Right renal cortex interstitium (tissue), 3 donors: ENCODE measurements at regions not wholly inside any gene's neighbourhood (a gene's known extent, or its start where the extent isn't known, plus 50 kb on each side); places are given as distances from the start of the nearest gene placed in this dataset.

Experiments used
- DNase-seq, 3 donors: peaks; one replicate each; pipeline ENCODE4 v3.0.0-alpha.2; 2013; ENCODE audit warnings: low read depth in 3 of 3, low spot score in 2 of 3

DNA sequence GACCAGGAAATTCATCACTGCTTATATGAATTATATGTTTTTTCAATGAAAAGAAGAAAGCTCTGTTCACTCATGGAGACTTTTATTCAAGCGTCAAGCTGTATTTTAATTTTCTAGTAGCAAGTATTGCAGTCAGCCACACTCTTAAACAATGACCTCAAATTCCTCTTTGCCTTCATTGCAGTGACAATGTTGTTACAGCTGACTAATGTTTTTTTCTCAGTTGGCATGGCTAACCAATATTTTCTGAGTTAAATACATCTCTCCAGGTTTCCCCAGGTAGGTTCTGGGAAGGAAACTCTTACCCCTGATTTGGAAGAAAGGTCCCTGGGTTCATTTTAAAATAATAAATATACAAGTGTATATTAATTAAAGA, 241.5 kb downstream of the WDR11 start:
- DNase-seq, result no peak

GRCh38 chr10:121096617-121097431, 245.7 kb downstream of the WDR11 start:
- no peak for DNase-seq

GRCh38 chr10:121098211-121098610, 247.0 kb downstream of the WDR11 start:
- DNase-seq, result no peak

DNA sequence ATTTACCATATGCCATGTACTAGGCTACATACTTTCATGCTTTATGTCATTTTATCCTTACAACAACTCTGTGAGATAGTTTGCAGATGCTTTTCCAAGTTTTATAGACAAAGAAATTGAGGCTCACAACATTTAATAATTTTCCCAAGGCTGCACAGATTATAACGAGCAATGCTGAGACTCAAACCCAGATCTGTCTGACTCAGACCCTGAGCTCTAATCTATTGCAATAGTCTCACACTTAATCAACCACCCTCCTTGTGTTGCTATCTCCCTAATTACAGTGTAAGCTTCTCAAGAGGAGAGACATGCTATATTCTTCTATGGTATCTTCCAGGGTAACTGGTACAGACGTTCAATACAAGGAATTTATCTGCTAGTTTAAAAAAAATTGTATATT, 247.6 kb downstream of the WDR11 start:
- DNase-seq, result no peak

- DNase-seq, result no peak
Measured at GRCh38 chr10:121099181-121099580, 248.0 kb downstream of the WDR11 start.

DNA sequence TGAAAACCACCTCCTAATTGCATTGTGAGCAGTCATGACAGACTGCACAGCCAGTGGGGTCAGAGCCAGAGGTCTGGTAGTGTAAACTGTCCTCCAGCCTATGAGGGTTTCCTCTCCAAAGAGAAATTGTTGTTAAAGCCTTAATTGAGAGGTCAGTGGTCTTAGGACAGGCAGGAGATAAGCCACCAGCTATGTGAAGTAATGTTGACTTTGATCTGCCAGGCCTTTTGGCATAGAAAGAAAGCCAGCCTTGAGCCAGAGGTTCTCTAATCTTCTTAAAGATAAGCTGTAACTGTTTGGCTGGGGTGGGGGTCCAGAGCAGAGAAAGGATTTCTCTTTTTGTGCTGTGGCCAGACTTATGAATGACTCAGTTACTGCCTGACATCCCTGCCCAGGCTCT, 248.4 kb downstream of the WDR11 start:
- DNase-seq, result no peak

- no peak for DNase-seq
Measured at GRCh38 chr10:121101561-121101960, 250.4 kb downstream of the WDR11 start.

GRCh38 chr10:121102706-121103105, 251.5 kb downstream of the WDR11 start:
- no peak for DNase-seq

GRCh38 chr10:121104476-121105111, 253.4 kb downstream of the WDR11 start:
- no peak for DNase-seq

GRCh38 chr10:121106611-121107010, 255.4 kb downstream of the WDR11 start:
- DNase-seq, result no peak

DNA sequence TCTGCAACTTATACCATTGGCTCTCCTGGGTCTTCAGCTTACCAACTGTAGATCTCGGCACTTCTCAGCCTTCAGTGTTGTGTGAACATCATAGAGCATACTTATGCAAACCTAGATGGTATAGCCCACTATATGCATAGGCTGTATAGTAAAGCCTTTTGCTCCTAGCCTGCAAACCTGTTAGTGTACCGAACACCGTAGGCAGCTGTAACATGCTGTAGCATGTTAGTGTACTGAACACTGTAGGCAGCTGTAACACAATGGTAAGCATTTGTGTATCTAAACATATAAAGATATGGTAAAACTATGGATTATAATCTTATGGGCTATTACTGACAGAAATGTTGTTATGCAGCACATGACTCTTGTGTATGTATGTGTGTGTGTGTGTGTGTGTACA, 256.9 kb downstream of the WDR11 start:
- no peak for DNase-seq

- no peak for DNase-seq
Measured at GRCh38 chr10:121110369-121110768, 259.2 kb downstream of the WDR11 start.

DNA sequence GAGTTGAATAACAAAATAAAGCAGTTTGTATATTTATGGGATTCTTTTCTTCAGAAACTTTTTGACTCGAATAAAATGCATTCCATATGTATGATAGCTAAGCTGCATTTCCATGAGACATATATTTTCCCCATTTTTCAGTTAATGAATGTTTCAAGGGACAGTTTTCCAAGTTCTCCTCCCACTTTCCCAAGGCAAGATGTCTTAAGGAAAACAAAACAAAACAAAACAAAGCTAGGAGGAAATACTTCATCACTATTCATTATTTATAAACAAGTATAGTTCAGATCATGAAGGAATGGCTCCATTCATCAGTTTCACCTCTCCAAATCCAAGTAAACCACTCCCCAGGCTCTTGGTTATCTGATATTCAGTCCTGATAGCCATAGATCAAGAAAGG, 261.0 kb downstream of the WDR11 start:
- DNase-seq, result no peak

DNA sequence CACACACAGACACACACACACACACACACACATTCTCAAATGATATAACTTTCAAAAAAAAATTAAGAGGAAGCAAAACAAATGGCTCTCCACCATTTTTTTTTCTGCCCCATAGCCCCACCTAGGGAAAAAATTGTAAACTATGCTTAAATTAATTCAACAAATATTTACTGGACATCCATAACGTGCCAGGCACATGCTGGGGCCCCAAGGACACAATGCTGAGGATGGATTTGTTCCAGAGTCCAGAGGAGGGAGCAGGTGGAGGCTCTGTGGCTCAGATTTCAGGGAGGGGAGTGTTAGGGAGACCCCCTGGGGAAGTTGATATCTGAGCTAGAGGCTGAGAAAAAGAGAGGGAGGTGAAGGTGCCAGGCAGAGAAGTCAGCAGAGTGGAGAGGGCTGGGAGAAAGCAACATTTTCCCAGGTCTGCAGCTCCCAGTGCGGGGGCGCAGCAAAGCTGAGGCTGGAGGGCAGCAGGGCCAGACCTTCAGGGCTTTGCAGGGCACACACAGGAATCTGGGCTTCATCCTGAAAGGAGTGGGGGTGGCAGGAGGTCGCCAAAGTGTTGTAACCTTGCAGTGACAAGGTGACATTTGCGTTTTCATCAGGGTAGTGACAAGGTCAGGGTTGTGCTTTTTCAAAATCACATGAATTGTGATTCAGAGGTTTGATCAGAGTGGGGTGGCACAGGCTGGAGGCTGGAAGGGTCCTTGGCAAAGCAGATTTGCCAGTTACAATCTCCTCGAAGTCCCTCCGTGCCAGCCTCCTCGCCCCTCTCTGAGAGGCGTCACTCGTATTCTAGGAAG, 261.6 kb downstream of the WDR11 start:
- DNase-seq, result no peak

GRCh38 chr10:121113385-121113696, 262.2 kb downstream of the WDR11 start:
- DNase-seq, result no peak

- DNase-seq, result no peak
Measured at GRCh38 chr10:121113911-121114310, 262.7 kb downstream of the WDR11 start.

DNA sequence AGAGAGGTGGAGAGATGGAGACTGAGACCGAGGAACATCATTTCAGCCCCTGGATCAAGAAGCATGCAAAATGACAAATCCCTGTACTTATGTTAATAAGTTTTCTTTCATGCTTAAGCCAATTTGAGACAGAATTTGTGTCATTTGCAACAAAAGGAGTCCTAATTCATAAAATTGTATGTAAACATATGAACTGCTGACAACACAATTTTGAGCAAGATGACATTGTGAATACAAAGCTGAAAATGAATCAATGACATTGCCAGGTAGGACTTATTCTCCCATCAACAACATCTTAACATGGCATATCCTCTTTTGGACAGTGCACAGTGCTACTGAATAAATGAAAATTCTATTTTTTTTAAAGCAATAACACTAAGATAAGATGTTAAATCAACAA, 264.0 kb downstream of the WDR11 start:
- no peak for DNase-seq

DNA sequence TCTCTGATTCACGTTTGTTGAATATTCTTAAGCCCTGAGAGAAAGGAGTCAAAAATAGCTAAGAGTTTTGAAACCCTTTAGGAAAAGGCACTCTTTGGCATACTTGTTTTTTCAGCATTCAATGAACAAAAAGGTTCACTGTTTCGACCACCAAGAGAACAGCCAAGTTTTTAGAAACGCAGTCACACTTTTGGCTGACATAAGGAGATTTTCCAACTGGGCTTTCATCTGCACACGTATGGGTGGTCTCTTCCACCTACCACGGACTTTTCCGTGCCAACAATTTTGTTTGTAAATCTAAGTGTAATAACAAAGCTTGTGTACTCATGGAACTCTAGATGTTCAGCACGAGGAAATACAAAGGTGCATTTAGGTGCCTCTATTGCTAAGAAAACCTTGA, 270.3 kb downstream of the WDR11 start:
- DNase-seq, result no peak

GRCh38 chr10:121127151-121127906, 276.2 kb downstream of the WDR11 start:
- no peak for DNase-seq

- no peak for DNase-seq
Measured at GRCh38 chr10:121128164-121128563, 277.0 kb downstream of the WDR11 start.

DNA sequence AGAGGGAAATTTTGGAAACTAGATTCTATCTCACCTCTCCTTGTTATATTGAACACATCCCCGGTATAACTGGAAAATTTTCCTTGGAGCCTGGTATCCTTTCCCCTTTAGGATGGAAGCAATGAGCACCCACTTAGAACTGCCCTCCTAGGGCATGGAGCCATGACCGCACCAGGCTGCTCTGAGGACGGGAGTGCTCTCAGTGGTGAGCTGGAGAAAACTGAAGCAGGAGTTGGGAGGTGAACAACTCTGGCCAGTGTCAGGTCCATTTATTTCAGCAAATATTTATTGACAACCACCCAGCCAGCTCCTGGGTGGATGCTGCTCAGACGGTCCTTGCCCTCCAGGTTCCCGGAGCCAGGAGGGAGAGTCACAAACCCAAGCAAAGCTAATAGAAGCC, 278.1 kb downstream of the WDR11 start:
- no peak for DNase-seq
